Activated T-helper 1 cell treated with anti-CD3 and anti-CD28 coated beads, Interleukin-2, amount 50 U/mL, for 16 hours (primary cell): ENCODE measurements at regions not wholly inside any gene's neighbourhood (a gene's known extent, or its start where the extent isn't known, plus 50 kb on each side); places are given as distances from the start of the nearest gene placed in this dataset.
"Not testable (repeated sequence)": the region's sequence is repeated elsewhere in the genome, so short reads cannot be mapped to it uniquely, and the experiment has no call there.

Source experiments
- DNase-seq, 2 donors: peaks; one replicate each; pipeline ENCODE4 v3.0.0-alpha.2; 2020; ENCODE audit warnings: low read depth in 1 of 2, low spot score in 1 of 2

GRCh38 chr5:133857595-133858313 lies 110.7 kb downstream of the C5orf15 start:
- DNase-seq = not testable (repeated sequence)

DNA sequence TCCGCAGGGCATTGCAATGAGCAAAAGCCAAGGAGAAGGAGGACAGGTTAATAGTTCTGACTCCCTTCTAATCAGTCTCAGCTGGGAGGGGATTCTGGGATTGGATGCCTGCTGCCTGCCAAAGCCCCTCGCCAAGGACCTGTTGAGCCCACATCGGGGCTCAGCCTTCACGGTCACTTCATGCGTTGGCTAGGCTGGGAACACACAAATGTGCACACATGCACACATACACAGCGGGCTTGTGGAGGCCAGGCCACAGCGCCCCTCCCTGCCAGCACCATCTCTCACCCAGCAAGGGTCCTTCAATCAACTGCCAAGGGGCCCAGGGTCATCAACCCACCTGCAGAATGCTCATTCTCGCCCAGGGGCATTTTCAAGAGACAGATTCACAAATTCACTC lies 113.9 kb downstream of the C5orf15 start:
- no peak for DNase-seq

DNA sequence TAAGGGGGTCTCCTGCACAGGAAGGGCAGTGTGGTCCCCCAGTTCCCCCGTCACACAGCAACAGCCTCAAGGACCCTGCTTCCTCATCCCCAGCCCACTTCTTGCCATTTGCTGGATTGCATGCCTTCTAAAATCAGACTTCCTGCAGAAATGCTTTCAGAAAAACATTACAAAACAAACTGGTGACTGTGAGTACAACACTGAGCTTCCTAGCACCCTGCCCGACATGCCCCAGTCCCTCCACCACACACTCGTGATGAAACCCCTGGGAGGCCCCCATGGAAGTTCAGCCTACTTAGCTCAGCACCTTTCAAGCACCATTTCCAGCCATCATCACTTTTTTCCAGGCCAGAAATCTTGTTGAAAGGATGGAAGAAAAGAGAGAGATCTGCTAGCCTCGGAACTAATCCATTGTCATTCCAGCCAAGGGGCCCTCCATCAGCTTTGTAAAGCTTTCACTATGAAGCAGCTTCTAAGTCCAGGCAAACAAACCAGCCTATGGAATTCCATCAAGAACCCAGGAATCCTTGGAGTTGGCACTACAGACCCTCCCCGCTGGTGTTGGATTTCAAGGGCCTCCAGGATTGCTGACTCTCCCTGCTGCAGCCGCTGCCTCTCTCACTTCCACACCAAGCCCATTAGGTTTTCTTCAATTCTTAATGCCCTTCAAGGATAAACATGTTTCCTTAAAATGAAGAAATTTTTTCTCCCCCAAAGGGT lies 114.6 kb downstream of the C5orf15 start:
- DNase-seq = no peak

GRCh38 chr5:133851521-133851920 lies 116.9 kb downstream of the C5orf15 start:
- DNase-seq = no peak

DNA sequence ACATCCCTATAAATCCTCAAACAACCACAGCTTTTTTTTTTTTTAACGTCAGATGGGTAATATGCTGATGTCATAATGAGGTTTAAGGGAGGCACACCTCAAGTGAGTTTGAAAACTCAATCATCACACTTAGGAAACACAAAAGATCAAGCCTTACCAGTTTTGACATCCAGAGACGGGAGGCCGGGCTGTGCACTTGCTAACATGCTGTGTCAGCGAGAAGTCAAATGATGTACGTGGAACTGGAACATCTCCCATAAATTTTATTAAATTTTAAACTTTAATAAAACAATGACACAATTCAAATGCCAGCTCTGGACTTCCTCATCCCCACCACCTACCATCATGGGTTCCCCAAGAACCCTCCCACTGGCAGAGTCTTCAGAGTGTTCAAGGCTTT lies 117.6 kb downstream of the C5orf15 start:
- no peak for DNase-seq

DNA sequence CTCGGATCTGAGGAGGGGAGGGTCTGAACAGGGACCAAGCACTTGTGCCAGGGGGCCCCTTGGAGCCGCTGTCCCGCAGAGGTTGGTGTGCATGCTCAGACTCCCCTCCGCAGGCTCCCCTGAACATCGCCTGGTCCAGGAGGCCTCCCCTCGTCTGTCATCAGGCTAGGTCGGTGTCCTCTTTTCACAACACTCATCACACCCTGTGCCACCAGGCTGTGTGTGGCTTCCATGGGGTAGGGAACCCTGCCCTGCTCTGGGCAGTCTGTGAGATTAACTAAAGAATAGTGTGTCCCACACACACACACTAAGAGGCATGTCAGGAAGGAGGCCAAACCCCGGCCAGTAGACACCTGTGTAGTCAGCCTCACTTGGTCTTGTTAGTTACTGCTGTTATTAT lies 119.3 kb downstream of the C5orf15 start:
- DNase-seq = no peak

GRCh38 chr5:133848341-133848811 lies 120.0 kb downstream of the C5orf15 start:
- no peak for DNase-seq

GRCh38 chr5:133847886-133848285 lies 120.5 kb downstream of the C5orf15 start:
- DNase-seq = no peak

DNA sequence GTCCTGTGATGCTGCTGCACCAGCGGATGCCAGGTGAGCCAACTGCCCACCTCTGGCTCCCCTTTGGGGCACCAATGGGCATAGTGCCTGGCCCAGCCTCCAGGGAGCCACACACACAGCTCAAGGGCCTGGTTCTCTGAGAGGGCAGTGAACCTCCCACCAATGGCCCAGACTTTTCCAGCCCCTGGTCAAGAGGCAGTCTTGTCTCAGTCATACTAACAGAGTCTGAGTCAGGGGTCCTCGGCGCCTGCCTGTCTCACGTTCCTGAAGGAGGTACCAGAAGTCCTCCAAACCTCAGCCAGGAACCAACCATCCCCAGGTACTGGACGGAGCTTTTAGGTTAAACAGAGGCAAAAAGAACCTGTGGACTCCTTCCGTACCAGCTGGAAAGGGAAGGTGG lies 121.1 kb downstream of the C5orf15 start:
- DNase-seq = no peak

GRCh38 chr5:133846478-133847226 lies 121.8 kb downstream of the C5orf15 start:
- no peak for DNase-seq

DNA sequence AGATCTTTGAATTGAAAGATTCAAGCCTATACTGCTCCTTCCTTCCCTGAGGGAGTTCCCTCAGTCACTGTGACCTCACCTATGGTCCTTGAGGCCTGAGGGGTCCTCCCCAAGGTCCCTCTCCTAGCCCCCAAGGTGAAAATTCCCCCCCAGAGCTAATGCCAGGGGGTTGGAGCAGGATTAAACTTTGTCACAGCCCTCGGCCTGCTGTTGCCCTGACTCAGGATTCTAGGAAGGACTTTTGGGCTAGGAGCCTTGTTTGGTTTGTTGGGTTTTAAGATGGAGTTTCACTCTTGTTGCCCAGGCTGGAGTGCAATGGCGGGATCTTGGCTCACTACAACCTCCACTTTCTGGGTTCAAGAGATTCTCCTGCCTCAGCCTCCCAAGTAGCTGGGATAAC lies 123.2 kb downstream of the C5orf15 start:
- no peak for DNase-seq

DNA sequence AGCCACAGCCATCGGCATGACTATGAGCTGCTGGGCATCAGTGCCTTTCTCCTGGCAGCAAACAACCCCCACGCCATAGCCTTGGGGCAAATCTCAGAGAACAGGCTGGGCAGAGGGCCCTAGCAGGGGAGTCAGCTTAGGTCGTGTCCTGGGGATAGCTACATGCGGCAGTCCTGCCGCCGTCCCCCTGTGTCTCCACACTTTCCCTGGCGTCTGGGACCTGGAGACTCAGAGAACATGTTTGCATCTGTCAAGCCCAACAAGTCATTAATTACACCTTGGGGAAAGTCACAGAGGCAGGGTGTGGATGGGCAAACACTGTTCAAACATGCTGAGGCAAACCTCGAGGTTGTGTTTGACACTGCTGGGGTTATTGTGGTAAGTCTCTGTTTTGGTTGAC lies 123.6 kb downstream of the C5orf15 start:
- DNase-seq = no peak

GRCh38 chr5:133843911-133844310 lies 124.5 kb downstream of the C5orf15 start:
- DNase-seq = no peak

- DNase-seq = no peak
These were observed 125.4 kb downstream of the C5orf15 start for GRCh38 chr5:133842846-133843611.

GRCh38 chr5:133841831-133842750 lies 126.3 kb downstream of the C5orf15 start:
- no peak for DNase-seq

DNA sequence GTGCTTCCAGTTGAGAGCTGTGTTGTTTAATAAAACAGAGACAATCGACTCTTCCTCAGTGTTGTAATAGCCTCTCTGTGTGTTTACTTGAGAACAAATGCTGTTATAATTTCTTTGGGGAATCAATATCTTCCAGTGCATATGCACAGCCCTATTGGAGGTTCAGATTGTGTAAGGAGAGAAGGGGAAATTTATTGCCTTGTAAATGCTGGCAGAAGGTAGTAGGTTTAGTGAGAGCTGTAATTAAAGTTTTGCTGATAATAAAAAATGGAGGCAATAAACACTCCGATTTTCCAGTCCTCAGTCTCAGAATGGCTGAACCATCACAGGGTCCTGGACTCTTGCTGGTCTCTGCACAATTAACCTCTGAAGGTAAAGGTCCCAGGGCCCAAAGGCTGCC lies 128.3 kb downstream of the C5orf15 start:
- DNase-seq = no peak

DNA sequence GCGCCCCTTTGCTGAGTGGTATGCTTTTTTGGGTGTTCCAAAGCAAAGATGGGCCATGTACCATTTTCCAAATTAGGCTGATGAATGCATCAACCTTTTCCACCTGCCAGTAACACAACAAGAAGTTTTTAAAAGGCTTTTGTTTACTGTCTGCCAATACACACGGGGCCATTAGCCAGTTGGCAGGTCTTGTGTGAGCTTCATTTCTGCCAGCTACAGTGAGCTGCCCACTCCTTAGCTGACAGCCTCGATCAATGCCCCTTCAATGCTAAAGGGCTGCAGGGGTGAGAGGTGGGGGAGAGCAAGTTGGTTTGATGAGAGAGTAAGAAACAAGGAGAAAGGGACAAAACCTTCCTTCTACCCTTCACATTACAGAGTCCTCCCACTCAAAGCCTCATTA lies 128.7 kb downstream of the C5orf15 start:
- no peak for DNase-seq

DNA sequence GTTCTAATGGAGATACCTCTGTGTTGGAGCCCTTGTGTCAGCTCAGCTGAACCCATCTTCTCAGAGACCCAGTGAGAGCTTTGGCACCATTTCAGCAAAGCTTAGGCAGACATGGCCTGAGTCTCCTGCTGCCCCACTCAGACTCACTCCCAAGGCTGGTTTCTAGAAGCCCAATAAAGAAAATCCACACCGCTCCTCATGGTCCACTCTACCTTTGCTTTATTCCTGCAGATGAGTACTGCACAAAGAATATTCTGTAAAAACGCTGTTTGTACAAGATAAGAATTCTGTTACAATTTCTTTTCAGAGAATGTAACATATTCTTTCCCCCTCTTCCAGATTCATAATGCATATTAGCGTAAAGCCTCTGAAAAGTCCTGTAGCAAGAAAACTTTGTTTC lies 129.3 kb downstream of the C5orf15 start:
- no peak for DNase-seq

GRCh38 chr5:133838286-133838685 lies 130.1 kb downstream of the C5orf15 start:
- DNase-seq = no peak
